ENCODE measurements at regions not wholly inside any gene's neighbourhood (a gene's known extent, or its start where the extent isn't known, plus 50 kb on each side); places are given as distances from the start of the nearest gene placed in this dataset.

DNA sequence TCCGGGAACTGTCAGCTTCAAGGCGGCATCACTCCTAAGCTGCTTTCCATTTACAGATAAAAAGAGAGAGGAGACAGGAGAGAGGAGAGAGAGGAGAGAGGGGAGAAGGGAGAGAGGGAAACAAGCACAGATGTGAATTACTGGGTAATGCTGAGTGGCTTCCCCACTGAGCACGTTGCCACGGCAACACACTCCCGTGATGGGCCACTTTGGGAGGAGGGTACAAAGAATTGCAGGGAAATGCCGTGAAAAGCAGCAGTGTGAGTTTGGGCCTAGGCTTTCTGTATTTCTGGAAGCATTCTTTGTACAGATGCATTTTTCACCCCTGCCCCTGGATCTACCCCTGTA is 128.0 kb upstream of the IRF2BP2 start:
- no peak for DNase-seq (ENCODE audit: low spot score)
- no peak for ATAC-seq
- Mint-ChIP-seq H3K4me3 (no peak overlapping the region), H3K4me1 (ENCODE audit: low read depth in 2 of 2) (peaks cover 8 to 19% of the 10 kb centered on the region in 2 donors), H3K27ac (peak overlapping the region in 1 of 2 donors; percentile 84), H3K36me3 (no peaks in the 10 kb centered on the region), H3K9me3 (no peaks in the 10 kb centered on the region), H3K27me3 (no peaks in the 10 kb centered on the region)

DNA sequence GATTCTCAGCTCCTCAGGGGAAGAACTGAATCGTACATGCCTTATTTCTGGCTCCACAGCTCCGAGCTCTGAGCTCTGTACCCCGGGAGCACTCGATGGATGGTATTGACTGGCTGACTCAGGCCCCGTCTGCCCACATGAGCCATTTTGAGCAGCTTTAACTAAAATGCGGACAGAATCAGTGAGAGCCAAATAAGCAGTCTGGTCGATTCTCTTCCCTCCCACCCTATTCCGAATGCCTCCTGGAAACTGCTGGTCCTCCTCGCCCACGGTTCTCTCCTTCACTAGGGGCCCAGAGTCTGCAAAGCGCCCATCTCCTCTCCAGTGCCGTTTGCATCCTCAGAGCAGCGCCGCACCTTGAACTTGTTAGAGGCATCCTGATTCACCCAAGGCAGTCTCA is 125.9 kb upstream of the IRF2BP2 start:
- DNase-seq (ENCODE audit: low spot score) (no peak), ATAC-seq (no peak)
- H3K27ac Mint-ChIP-seq = peak overlapping the region in 1 of 2 donors; percentile 84
- no peak overlapping the region for H3K4me3 Mint-ChIP-seq
- no peaks in the 10 kb centered on the region for H3K36me3 Mint-ChIP-seq
- H3K9me3 Mint-ChIP-seq = no peaks in the 10 kb centered on the region
- H3K27me3 Mint-ChIP-seq = no peaks in the 10 kb centered on the region
- H3K4me1 Mint-ChIP-seq (ENCODE audit: low read depth in 2 of 2) = peaks cover 28 to 36% of the 10 kb centered on the region in 2 donors

DNA sequence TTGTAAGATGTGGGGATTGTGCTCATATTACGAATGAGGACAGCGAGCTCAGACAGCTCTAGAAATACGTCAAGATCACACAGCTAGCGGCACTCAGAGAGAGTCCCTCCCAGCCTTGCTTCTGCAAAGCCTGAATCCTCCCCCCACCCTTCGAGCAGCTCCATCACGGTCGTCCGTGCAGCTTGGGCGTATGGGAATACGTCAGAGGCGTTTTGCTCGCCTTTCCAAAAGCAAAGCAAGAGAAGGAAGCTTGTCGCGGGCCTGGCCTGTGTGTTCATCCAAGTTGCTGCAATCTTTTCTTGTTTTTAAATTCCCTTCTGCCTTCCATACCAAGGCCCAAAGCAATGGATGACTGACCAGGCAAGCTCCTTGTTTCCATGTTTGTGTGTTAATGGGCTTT is 125.5 kb upstream of the IRF2BP2 start:
- Mint-ChIP-seq H3K27ac (peak overlapping the region; percentile 33 to 97), H3K36me3 (no peaks in the 10 kb centered on the region), H3K4me3 (no peak overlapping the region), H3K4me1 (ENCODE audit: low read depth in 2 of 2) (peaks cover 32 to 40% of the 10 kb centered on the region in 2 donors), H3K9me3 (no peaks in the 10 kb centered on the region), H3K27me3 (no peaks in the 10 kb centered on the region)
- ATAC-seq (no peak), DNase-seq (ENCODE audit: low spot score) (no peak)

DNA sequence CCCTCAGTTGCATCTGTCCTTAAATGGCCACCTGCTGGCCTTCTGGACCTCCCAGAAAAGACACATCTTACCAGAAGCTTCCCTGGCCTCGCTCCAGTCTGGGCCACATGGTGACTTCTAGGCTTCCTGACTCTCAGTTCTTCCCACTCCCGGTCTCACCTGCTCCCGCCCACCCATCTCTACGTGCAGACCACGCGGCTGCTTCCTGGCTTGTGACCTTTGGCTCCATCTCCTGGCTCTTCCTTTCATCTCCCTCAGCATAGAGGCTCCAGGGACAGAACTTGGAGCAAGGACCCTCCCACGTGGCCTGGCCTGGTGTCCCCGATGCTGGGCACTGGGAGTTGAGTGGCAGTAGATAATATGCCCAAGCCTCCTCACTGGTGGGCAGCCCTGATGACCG is 124.9 kb upstream of the IRF2BP2 start:
- Mint-ChIP-seq H3K27me3 (no peaks in the 10 kb centered on the region), H3K4me3 (no peak overlapping the region), H3K27ac (peak overlapping the region; percentile 33 to 97), H3K36me3 (no peaks in the 10 kb centered on the region), H3K4me1 (ENCODE audit: low read depth in 2 of 2) (peaks cover 33 to 41% of the 10 kb centered on the region in 2 donors), H3K9me3 (no peaks in the 10 kb centered on the region)
- DNase-seq (ENCODE audit: low spot score) (no peak), ATAC-seq (no peak)

DNA sequence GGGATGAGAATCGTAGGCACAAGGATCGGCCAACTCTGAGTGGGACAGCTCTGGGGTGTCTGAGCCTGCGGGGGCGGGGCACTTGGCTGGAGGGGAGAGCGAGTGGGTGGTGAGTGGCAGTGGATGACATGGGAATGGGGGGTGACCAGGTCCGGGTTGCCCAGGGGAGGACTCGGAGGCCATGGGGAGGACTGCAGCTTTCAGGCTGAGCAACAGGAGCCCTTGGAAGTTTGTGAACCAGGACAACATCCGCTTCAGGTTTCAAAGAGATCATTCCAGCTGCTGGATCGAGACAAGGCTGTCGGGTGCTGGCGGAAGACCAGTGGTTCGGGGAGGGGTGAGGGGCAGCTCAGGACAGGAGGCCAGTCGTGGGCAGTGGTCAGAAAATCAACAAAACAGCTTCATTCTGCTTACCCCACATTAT is 124.4 kb upstream of the IRF2BP2 start:
- no peaks in the 10 kb centered on the region for H3K27me3 Mint-ChIP-seq
- H3K36me3 Mint-ChIP-seq = no peaks in the 10 kb centered on the region
- H3K4me3 Mint-ChIP-seq = no peak overlapping the region
- DNase-seq (ENCODE audit: low spot score) = no peak
- no peak for ATAC-seq
- no peaks in the 10 kb centered on the region for H3K9me3 Mint-ChIP-seq
- H3K4me1 Mint-ChIP-seq (ENCODE audit: low read depth in 2 of 2) = peaks cover 36 to 42% of the 10 kb centered on the region in 2 donors
- peak overlapping the region; percentile 33 to 97 for H3K27ac Mint-ChIP-seq

DNA sequence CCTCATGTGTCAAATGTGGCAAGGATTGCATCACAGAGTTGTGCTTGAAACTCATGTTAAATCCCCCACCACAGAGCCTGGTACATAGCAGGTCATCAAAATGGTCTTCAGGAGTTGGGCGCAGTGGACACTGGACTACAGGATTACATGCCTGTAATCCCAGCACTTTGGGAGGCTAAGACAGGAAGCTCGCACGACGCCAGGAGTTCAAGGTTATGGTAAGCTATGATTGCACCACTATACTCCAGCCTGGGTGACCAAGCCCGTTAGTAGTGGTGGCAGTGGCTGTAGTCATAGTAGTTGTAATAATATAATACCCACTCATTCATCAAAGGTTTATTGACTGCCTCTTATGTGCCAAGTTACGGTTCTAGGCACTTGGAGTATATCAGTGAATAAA is 123.4 kb upstream of the IRF2BP2 start:
- no peaks in the 10 kb centered on the region for H3K36me3 Mint-ChIP-seq
- DNase-seq (ENCODE audit: low spot score) = no peak
- no peak for ATAC-seq
- peak overlapping the region; percentile 95 to 97 for H3K27ac Mint-ChIP-seq
- no peaks in the 10 kb centered on the region for H3K27me3 Mint-ChIP-seq
- H3K4me1 Mint-ChIP-seq (ENCODE audit: low read depth in 2 of 2) = peaks cover 37 to 44% of the 10 kb centered on the region in 2 donors
- H3K9me3 Mint-ChIP-seq = no peaks in the 10 kb centered on the region
- H3K4me3 Mint-ChIP-seq = no peak overlapping the region

DNA sequence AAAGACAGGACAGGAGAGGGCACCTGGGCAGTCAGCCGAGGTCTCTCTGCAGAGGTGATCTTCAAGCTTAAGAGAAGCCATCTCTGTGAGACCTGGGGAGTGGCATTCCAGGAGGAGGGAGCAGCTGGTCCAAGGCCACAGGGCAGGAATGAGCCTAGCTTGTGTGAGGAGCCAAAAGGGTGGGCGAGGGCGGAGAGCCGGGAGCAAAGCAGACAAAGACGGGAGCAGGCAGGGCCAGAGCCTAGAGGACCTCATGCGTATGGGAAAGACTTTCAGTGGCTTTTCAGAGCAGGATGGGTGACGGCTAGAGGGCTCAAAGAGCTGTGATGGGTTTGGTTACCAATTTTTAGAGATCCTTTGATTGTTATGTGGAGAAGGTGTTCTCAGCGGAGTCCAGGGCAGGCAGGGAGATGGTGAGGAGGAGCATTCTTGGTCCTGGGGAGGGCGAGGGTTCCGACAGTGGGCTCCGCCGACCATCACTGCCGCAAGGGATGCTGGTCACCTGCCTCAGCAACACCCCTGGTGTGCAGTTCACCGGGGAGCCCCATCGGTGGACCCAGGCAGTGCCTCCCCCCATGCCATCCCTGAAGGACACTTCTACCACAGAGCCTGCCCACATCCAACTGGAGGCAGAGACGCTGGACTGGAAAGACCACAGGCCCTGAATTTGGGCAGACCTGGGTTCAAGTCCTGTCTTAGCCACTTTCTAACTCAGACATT is 122.9 kb upstream of the IRF2BP2 start:
- no peak for DNase-seq (ENCODE audit: low spot score)

DNA sequence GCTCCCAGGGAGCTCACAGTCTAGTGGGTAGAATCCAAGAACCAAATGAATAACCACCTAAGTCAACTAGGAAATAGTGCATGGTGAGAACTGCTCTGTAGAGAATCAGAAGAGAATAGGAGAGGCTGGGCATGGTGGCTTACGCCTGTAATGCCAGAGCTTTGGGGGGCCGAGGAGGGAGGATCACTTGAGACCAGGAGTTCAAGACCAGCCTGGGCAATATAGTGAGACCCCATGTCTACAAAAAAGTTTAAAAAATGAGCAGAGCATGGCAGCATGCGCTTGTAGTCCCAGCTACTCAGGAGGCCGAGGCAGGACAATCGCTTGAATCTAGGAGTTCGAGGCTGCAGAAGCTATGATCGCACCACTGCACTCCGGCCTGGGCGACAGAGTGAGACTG is 122.3 kb upstream of the IRF2BP2 start:
- H3K4me3 Mint-ChIP-seq = peak overlapping the region; percentile 81

More for the DNA sequence above, 122.9 kb upstream of the IRF2BP2 start:
- H3K4me1 Mint-ChIP-seq (ENCODE audit: low read depth in 2 of 2) = peaks cover 37 to 39% of the 10 kb centered on the region in 2 donors
- no peak overlapping the region for H3K4me3 Mint-ChIP-seq
- H3K27ac Mint-ChIP-seq = peak overlapping the region; percentile 95 to 97
- no peaks in the 10 kb centered on the region for H3K9me3 Mint-ChIP-seq
- no peak for ATAC-seq
- no peaks in the 10 kb centered on the region for H3K36me3 Mint-ChIP-seq
- no peaks in the 10 kb centered on the region for H3K27me3 Mint-ChIP-seq

DNA sequence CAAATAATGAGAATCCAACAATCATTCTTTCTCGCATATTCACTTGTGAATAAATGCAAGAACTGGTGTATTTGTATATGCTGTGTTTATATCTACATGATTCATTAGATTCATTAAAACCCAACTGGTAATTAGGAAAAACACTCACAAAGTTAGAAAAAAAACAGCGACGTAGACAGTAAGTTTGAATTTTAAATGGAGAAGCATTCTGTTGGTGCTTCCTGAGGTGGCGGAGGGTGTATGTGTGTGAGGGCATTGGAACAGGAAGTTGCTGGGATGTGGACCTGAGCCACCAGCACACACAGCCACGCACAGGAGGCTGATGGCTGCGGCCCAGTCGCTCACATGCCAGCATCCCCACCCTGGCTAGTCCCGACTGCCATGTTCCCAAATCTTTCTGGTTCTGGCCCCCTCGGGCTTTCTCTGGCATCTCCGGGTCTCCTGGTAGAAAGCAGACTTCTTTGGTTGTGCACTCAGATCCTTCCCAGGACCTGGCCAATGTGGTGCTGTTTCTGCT is 121.6 kb upstream of the IRF2BP2 start:
- H3K27me3 Mint-ChIP-seq = no peaks in the 10 kb centered on the region
- peaks cover 44 to 48% of the 10 kb centered on the region in 2 donors for H3K4me1 Mint-ChIP-seq (ENCODE audit: low read depth in 2 of 2)
- DNase-seq (ENCODE audit: low spot score) = no peak
- H3K36me3 Mint-ChIP-seq = no peaks in the 10 kb centered on the region
- ATAC-seq = peak; percentile 74 to 75
- H3K9me3 Mint-ChIP-seq = no peaks in the 10 kb centered on the region
- peak overlapping the region; percentile 81 for H3K4me3 Mint-ChIP-seq
- peak overlapping the region; percentile 95 to 97 for H3K27ac Mint-ChIP-seq

More for the DNA sequence above, 122.3 kb upstream of the IRF2BP2 start:
- H3K27ac Mint-ChIP-seq = peak overlapping the region; percentile 95 to 97
- no peaks in the 10 kb centered on the region for H3K27me3 Mint-ChIP-seq
- ATAC-seq (no peak), DNase-seq (ENCODE audit: low spot score) (no peak)
- no peaks in the 10 kb centered on the region for H3K36me3 Mint-ChIP-seq
- no peaks in the 10 kb centered on the region for H3K9me3 Mint-ChIP-seq
- H3K4me1 Mint-ChIP-seq (ENCODE audit: low read depth in 2 of 2) = peaks cover 41 to 43% of the 10 kb centered on the region in 2 donors

DNA sequence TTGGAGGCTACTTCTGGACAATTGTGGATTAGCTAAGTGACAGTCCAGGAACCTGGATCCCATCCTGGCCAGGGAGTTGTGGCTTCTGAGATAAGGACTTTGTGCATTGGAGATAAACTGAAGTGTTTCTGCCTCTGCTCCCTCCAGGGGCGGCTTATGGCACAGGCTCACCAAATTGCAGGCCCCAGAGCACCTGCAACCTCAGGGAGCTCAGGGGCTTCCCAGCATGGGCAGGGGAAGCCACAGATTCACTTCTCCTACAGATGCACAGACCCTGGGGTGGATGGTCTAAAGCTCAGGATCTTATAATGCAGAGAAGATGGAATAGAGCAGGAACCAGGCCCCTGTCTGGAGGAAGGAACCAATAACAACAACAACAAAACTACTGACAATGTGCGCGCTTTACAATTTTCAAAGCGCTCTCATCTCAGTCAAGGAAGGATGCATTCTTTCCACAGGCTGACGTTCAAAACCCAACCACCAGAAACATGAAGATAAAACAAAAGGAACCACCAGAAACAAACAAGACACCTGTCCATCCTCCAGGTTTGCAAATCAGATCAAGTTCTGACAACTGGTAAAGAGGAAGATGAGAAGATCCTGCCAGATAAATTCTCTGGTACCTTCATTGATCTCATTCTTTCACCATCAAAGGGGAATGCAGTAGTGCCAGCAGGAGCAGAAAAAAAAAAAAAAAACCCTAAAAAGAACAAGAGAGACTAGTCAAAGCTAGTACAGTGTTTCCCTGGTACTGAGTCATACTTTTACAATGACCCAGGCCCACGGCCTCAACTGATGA is 121.0 kb upstream of the IRF2BP2 start:
- no peaks in the 10 kb centered on the region for H3K36me3 Mint-ChIP-seq
- H3K4me3 Mint-ChIP-seq = peak overlapping the region; percentile 81
- peaks cover 41 to 48% of the 10 kb centered on the region in 2 donors for H3K4me1 Mint-ChIP-seq (ENCODE audit: low read depth in 2 of 2)
- H3K9me3 Mint-ChIP-seq = no peaks in the 10 kb centered on the region
- DNase-seq (ENCODE audit: low spot score) = no peak
- H3K27me3 Mint-ChIP-seq = no peaks in the 10 kb centered on the region
- peak overlapping the region; percentile 95 to 97 for H3K27ac Mint-ChIP-seq
- ATAC-seq = peak; percentile 91 to 94

DNA sequence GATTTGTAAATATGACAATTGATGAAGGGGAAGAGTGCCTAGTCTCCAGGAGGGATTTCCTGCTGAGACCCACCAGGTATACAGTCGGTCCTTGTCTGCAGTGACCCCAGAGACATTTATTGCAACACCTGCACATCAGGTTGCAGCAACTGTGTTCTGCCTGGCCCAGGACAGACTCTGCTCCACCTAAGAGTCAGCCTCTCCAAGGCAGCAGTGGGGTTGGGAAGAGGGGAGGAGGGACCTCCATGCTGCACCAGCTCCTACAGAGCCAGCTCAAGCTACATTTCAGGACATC is 120.4 kb upstream of the IRF2BP2 start:
- peak overlapping the region; percentile 44 for H3K4me3 Mint-ChIP-seq
- peaks cover 46 to 54% of the 10 kb centered on the region in 2 donors for H3K4me1 Mint-ChIP-seq (ENCODE audit: low read depth in 2 of 2)
- DNase-seq (ENCODE audit: low spot score) = no peak

DNA sequence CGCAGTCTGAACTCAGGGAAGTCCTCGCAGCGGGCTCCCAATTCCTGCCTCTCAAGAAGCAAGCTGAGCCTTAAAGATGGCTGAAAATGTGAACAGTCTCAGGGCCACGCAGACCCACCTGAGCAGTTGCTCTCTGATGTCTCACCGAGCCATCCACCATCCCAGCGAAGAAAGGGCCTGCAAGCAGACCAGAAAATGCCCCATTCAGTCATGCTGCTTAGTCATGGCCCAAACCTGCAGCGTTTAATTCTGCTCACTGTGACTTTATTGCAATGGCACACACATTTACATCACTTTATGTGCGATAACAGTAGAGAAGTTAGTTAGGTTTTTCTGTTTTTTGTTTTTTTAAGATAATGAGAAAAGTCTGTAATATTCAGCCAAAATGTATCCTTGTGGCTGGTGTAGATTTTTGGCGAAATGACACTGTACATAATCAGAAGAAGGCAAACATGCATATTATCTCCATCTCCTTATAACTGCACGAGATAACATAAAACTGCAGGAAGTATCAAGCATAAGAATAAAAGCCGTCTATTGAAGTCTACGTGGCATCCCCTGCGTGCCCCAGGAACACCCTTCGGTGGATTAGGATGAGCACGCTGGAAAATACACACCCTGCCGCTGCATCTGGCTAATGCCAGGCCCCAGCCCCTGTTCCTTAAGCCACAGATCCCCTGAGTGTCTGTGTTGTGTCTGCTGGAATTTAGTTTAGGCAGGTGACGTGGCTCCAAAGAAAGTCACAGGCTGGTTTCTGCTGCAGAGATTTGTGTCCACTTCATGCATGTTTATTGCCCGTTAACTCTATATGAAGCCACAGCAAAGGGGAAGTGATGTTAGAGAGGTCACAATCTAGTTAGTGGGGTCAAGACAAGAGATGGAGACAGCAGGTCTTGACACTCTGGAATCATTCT is 119.8 kb upstream of the IRF2BP2 start:
- no peaks in the 10 kb centered on the region for H3K36me3 Mint-ChIP-seq
- DNase-seq (ENCODE audit: low spot score) = no peak
- H3K27me3 Mint-ChIP-seq = no peaks in the 10 kb centered on the region
- H3K4me1 Mint-ChIP-seq (ENCODE audit: low read depth in 2 of 2) = peaks cover 51 to 59% of the 10 kb centered on the region in 2 donors
- no peaks in the 10 kb centered on the region for H3K9me3 Mint-ChIP-seq
- peak overlapping the region; percentile 95 to 97 for H3K27ac Mint-ChIP-seq
- no peak for ATAC-seq
- peak overlapping the region; percentile 44 for H3K4me3 Mint-ChIP-seq

More for the DNA sequence above, 120.4 kb upstream of the IRF2BP2 start:
- Mint-ChIP-seq H3K9me3 (no peaks in the 10 kb centered on the region), H3K27ac (peak overlapping the region; percentile 95 to 97), H3K27me3 (no peaks in the 10 kb centered on the region), H3K36me3 (no peaks in the 10 kb centered on the region)
- ATAC-seq = no peak

DNA sequence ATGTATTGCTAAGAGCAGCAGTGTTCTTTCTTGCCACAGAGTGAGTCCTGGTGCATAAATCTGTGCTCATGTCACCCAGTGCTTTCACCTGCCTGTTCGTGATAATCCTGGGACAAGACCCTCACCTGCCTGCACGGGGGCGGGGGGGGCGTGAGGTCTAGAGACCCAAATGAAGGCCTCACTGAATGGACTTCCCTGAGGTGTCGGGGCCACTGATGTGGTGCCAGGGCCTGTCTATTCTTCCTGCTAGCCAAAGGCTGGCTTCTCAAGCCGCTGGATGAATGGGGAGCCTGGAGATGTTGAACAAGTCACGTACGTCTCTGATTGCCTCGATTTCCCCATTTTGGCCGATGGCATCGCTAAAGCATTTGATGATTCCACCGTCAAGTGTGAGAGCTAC is 118.8 kb upstream of the IRF2BP2 start:
- no peaks in the 10 kb centered on the region for H3K9me3 Mint-ChIP-seq
- H3K4me3 Mint-ChIP-seq = no peak overlapping the region
- DNase-seq (ENCODE audit: low spot score) (no peak), ATAC-seq (no peak)
- no peaks in the 10 kb centered on the region for H3K27me3 Mint-ChIP-seq
- H3K4me1 Mint-ChIP-seq (ENCODE audit: low read depth in 2 of 2) = peaks cover 59 to 69% of the 10 kb centered on the region in 2 donors
- peak overlapping the region in 1 of 2 donors; percentile 97 for H3K27ac Mint-ChIP-seq
- H3K36me3 Mint-ChIP-seq = no peaks in the 10 kb centered on the region

Data from natural killer cell treated with Interleukin-12 subunit alpha and Interleukin-12 subunit beta and Interleukin-15 and Interleukin-18, amount 100 ng/mL, for 72 hours (primary cell).